Thymus (tissue), 11 donors: ENCODE measurements at regions not wholly inside any gene's neighbourhood (a gene's known extent, or its start where the extent isn't known, plus 50 kb on each side); places are given as distances from the start of the nearest gene placed in this dataset.

Source experiments
- DNase-seq, 9 donors: peaks; one replicate each; pipeline ENCODE4 v3.0.0-alpha.2; 2013; ENCODE audit warnings: low spot score in 9 of 9, low read depth in 6 of 9, missing footprints in 1 of 9
- H3K27ac ChIP-seq, 2 donors: one replicate each; pipeline ENCODE4 v1.5.1; 2013; ENCODE audit warnings: control low read depth in 1 of 2, low read depth in 1 of 2, low read length in 1 of 2, mild to moderate bottlenecking in 1 of 2, moderate library complexity in 1 of 2
- H3K27me3 ChIP-seq, 2 donors: one replicate each; pipeline ENCODE4 v1.5.1; 2013; ENCODE audit warnings: low read length in 1 of 2; ENCODE audit not compliant: control insufficient read depth in 2 of 2, insufficient read depth in 1 of 2
- H3K36me3 ChIP-seq, 2 donors: one replicate each; pipeline ENCODE4 v1.5.1; 2013; ENCODE audit warnings: low read length in 1 of 2, mild to moderate bottlenecking in 1 of 2, moderate library complexity in 1 of 2; ENCODE audit not compliant: control insufficient read depth in 2 of 2, insufficient read depth in 2 of 2
- H3K4me1 ChIP-seq, 2 donors: one replicate each; pipeline ENCODE4 v1.5.1; 2013; ENCODE audit warnings: low read length in 2 of 2; ENCODE audit not compliant: control insufficient read depth in 2 of 2, insufficient read depth in 2 of 2
- H3K4me3 ChIP-seq, 2 donors: one replicate each; pipeline ENCODE4 v1.5.1; 2013; ENCODE audit warnings: low read length in 2 of 2, control low read depth in 1 of 2, mild to moderate bottlenecking in 1 of 2
- H3K9me3 ChIP-seq, 2 donors: one replicate each; pipeline ENCODE4 v1.5.1; 2013; ENCODE audit warnings: low read length in 1 of 2, mild to moderate bottlenecking in 1 of 2; ENCODE audit not compliant: control insufficient read depth in 2 of 2, insufficient read depth in 1 of 2
- WGBS: extraction: QIAGEN DNeasy Blood & Tissue Kit; methylation state at CpG from one replicate; pipeline ENCODE4 v1.1.7; 2013; 5-methylcytosine and 5-hydroxymethylcytosine counted together
- donor health status: healthy.

- WGBS = 90% methylated on average over 2 of the region's 2 CpGs
- no peak overlapping the region for H3K4me3 ChIP-seq
- no peaks in the 10 kb centered on the region for H3K27me3 ChIP-seq
- no peak overlapping the region for H3K27ac ChIP-seq
- peaks cover 0 to 4% of the 10 kb centered on the region in 2 donors for H3K9me3 ChIP-seq
- no peak for DNase-seq
- no peaks in the 10 kb centered on the region for H3K4me1 ChIP-seq
- H3K36me3 ChIP-seq = no peaks in the 10 kb centered on the region
These were observed 320.1 kb upstream of the DIO3 start for GRCh38 chr14:101241147-101241546.

- DNase-seq = no peak
- H3K9me3 ChIP-seq = peaks cover 0 to 4% of the 10 kb centered on the region in 2 donors
- H3K27ac ChIP-seq = no peak overlapping the region
- H3K4me3 ChIP-seq = no peak overlapping the region
- WGBS = 90% methylated on average over 10 of the region's 10 CpGs
- no peaks in the 10 kb centered on the region for H3K36me3 ChIP-seq
- H3K4me1 ChIP-seq = no peaks in the 10 kb centered on the region
- H3K27me3 ChIP-seq = peaks cover 0 to 1% of the 10 kb centered on the region in 2 donors
These were observed 319.5 kb upstream of the DIO3 start for GRCh38 chr14:101241807-101242278.

- no peaks in the 10 kb centered on the region for H3K36me3 ChIP-seq
- 92% methylated on average over 22 of the region's 22 CpGs for WGBS
- H3K9me3 ChIP-seq = peaks cover 0 to 4% of the 10 kb centered on the region in 2 donors
- peaks cover 0 to 2% of the 10 kb centered on the region in 2 donors for H3K27me3 ChIP-seq
- H3K27ac ChIP-seq = no peak overlapping the region
- no peaks in the 10 kb centered on the region for H3K4me1 ChIP-seq
- no peak overlapping the region for H3K4me3 ChIP-seq
- DNase-seq = no peak
These were observed 318.6 kb upstream of the DIO3 start for GRCh38 chr14:101242442-101243385.

DNA sequence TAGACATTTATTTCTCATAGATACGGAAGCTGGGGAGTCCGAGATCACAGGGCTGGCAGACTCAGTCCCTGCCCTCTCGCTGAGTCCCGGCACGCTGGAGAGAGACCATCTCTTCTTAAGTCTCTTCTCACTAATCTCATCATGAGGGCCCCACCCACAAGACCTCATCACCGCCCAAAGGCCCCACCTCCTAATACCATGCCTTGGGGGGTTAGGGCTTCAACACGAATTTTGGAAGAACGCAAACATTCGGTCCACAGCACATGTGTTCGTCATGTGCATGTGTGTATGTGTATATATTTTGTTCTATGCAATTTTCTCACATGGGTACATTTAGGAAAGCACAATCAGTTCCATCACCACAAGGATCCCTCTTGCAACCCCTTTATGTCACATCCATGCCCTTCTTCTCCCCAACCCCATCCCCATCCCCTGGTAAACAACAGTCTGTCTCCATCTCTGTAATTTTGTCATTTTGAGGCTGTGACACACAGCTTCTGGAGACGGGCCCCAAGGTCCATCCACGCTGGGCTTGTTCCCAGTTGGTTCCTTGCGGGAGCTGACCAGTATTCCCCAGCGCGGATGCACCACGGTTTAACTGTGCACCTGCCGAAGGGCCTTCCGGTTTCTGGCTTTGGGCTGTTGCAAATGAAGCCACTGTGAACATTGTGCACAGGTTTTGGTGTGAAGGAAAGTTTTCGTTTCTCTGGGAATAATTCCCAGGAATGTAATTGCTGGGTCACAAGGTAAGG is 317.5 kb upstream of the DIO3 start:
- H3K4me1 ChIP-seq = no peaks in the 10 kb centered on the region
- peaks cover 0 to 4% of the 10 kb centered on the region in 2 donors for H3K9me3 ChIP-seq
- no peak overlapping the region for H3K27ac ChIP-seq
- H3K4me3 ChIP-seq = no peak overlapping the region
- no peak for DNase-seq
- WGBS = 97% methylated on average over 19 of the region's 19 CpGs
- no peaks in the 10 kb centered on the region for H3K36me3 ChIP-seq
- H3K27me3 ChIP-seq = peaks cover 0 to 2% of the 10 kb centered on the region in 2 donors

DNA sequence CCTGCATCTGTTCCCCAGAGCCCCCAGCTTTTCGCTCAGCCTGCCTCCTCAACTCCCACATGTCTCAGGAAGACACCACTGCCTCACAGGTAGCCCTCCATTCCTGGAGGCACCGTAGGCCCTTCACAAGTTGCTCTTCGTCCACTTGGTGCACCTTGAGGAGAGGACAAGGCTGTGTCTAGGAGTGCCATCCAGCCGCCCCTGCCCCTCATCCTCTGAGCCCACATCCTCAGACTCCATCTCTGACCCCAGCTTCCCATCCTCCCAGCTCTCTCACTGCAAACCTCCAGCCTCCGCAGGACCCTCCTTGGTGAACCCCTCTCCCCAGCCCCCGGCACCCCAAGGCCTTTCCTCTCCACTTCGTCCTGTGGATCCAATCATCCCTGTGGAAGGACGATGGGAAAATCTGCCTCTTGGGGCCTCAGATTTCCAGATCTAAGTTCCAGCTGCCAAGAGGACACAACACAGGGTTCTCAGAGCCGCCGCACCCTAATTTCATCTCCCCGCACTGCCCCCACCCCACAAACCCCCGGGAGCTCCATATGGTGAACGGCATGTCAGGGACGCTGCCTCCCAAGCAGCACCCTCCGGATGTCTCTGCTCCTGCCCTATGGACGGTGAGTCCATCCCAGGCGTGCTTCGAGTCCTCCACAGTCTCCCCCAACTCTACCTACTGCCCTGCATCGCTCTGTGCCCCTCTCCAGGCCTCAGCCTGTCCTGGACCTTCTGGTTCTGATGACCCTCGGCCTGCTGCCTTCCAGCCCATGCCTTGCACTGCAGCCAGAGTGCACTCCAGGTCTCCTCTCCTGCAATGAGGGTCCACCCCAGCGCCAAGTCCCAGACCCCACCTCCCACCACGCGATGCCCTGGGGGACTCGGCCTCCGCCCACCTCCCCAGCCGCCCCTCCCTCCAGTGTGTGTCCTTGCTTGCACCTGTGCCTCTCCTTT is 314.1 kb upstream of the DIO3 start:
- Histone ChIP-seq H3K4me1 (no peaks in the 10 kb centered on the region), H3K4me3 (no peak overlapping the region), H3K36me3 (no peaks in the 10 kb centered on the region), H3K9me3 (peaks cover 0 to 4% of the 10 kb centered on the region in 2 donors), H3K27ac (no peak overlapping the region), H3K27me3 (peaks cover 0 to 2% of the 10 kb centered on the region in 2 donors)
- WGBS = 96% methylated on average over 26 of the region's 26 CpGs
- DNase-seq = no peak

DNA sequence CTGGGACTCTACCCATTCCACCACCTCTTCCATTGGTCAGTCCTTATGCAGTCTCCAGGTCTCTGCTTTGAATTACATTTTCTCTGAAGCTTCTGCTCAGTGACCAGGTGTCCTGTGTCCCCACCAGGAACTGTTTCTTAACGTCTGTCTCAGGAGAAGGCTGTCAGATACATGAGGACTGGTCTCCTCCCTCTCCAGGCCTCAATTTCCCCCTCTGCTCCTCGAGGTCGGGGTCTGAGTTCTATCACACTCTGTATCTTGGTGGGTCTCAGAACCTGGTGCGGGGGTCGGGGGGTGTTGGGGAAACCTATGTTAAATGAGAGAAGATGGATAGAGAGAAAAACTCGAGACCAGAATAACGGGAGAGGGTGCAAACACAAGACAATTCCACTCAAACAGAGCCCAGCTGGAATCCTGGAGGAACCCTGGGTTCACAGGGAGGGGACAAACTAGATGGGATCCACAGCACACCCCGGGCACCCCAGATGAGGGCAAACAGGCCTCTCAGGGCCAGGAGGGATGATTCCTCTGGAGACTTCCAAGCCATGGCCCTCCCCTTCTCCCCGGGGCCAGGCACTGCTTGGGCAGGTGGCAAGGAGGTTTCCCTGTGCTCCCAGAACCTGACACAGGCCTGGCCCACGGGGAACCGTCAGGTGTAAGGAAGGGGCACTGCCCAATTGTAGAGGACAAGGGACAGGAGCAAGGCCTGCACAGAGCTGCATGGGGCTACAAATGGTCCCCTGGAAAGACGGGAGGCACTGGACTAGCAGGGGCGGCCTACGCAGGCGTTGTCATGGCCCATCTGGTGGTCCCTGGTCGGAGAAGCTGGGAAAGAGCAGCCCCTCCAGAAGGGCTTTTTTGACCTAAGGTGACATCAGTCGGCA is 313.2 kb upstream of the DIO3 start:
- peaks cover 0 to 3% of the 10 kb centered on the region in 2 donors for H3K27me3 ChIP-seq
- H3K9me3 ChIP-seq = peaks cover 0 to 4% of the 10 kb centered on the region in 2 donors
- H3K27ac ChIP-seq = no peak overlapping the region
- no peak overlapping the region for H3K4me3 ChIP-seq
- no peaks in the 10 kb centered on the region for H3K4me1 ChIP-seq
- H3K36me3 ChIP-seq = no peaks in the 10 kb centered on the region
- 91% methylated on average over 17 of the region's 17 CpGs for WGBS
- DNase-seq = no peak

- H3K9me3 ChIP-seq = peaks cover 0 to 2% of the 10 kb centered on the region in 2 donors
- DNase-seq = no peak
- H3K4me1 ChIP-seq = no peaks in the 10 kb centered on the region
- H3K27ac ChIP-seq = no peak overlapping the region
- peaks cover 0 to 4% of the 10 kb centered on the region in 2 donors for H3K27me3 ChIP-seq
- H3K36me3 ChIP-seq = no peaks in the 10 kb centered on the region
- WGBS = 94% methylated on average over 18 of the region's 18 CpGs
- no peak overlapping the region for H3K4me3 ChIP-seq
These were observed 312.2 kb upstream of the DIO3 start for GRCh38 chr14:101248840-101249675.
